ENCODE measurements at regions not wholly inside any gene's neighbourhood (a gene's known extent, or its start where the extent isn't known, plus 50 kb on each side); places are given as distances from the start of the nearest gene placed in this dataset.

DNA sequence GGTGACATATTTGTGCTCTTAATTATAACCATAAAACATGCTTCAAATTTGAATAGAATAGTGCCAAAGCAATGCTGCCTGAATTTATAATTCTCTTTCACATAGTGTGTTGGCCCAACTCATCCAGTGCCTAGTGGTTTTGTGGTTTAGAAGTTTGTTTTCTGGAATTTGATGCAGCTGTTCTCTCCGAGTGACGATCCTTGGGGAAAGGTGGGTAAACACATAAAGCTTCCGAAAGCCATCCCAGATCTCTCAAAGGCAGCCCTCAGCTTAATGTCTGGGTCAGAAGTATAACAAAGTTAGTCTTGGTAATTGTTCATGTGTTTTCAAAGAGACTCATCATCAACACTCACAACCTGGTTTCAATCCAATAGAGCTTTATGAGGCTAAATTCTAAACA lies 235.6 kb upstream of the CDH2 start:
- TF ChIP-seq, protein P1, sequence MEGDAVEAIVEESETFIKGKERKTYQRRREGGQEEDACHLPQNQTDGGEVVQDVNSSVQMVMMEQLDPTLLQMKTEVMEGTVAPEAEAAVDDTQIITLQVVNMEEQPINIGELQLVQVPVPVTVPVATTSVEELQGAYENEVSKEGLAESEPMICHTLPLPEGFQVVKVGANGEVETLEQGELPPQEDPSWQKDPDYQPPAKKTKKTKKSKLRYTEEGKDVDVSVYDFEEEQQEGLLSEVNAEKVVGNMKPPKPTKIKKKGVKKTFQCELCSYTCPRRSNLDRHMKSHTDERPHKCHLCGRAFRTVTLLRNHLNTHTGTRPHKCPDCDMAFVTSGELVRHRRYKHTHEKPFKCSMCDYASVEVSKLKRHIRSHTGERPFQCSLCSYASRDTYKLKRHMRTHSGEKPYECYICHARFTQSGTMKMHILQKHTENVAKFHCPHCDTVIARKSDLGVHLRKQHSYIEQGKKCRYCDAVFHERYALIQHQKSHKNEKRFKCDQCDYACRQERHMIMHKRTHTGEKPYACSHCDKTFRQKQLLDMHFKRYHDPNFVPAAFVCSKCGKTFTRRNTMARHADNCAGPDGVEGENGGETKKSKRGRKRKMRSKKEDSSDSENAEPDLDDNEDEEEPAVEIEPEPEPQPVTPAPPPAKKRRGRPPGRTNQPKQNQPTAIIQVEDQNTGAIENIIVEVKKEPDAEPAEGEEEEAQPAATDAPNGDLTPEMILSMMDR (conservative IDR thresholded peaks at IDR 0.05; ENCODE audit: low read depth, low read length), result no peak
- H3K4me3 ChIP-seq (ENCODE audit: low read depth, low read length), result no peak overlapping the region
- DNase-seq (ENCODE audit: low read depth), result no peak

DNA sequence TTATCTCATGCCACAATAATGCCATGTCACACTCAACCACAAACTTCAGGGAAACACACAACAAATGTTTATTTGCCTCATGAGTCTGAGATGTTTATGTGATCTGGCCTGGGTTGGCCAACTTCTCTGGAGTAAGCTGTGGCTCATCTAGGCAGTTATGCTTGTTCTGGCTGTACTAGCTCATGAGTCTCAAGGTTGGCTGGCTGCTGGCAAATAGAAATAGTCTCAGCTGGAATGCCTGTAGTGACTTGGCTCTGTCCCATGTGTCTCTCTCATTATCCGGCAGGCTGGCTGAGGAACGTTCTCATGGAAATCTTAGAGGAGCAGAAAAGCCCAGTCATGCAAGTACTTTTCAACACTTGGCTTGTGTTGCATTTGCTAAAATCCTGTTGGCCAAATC lies 234.9 kb upstream of the CDH2 start:
- H3K4me3 ChIP-seq (ENCODE audit: low read depth, low read length), result no peak overlapping the region
- no peak for DNase-seq (ENCODE audit: low read depth)
- TF ChIP-seq, protein P1 (conservative IDR thresholded peaks at IDR 0.05; ENCODE audit: low read depth, low read length), result no peak

DNA sequence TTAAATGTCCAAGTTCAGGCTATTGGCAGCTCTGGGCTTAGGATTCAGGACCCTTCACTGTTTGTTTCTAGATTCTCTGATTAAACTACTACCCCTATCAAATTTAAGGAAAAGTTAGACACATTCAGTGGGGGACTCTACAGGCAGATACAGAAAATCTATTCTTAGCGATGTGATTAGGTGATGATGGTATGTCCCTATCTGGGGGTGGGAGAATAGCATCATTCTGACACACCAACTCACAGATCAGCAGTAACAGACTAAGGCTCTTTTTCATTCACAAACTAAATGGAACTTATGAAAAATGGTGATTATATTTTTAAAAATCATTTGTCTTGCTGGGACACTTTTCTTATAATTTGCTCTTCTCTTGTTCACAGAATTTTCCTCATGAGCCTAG lies 232.9 kb upstream of the CDH2 start:
- TF ChIP-seq, protein P1 (conservative IDR thresholded peaks at IDR 0.05; ENCODE audit: low read depth, low read length), result no peak
- no peak overlapping the region for H3K4me3 ChIP-seq (ENCODE audit: low read depth, low read length)
- no peak for DNase-seq (ENCODE audit: low read depth)

DNA sequence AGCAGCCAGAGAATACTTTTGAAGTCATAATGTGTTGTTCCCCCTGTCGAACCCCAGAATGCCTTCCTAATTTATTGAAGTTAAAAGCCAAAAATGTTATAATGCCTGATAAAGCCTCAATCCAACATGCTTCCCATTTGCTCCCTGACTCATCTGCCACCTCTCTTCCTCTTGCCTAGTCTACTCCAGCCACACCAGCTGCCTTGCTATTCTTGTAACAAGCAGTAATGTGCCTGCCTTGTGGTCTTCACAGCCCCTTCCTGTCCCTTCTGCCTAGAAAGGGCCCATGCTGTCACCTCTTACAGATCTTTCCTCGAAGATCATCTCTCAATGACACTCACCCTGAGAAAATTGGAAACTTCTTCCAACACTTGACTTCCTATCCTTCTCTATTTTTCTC lies 231.6 kb upstream of the CDH2 start:
- TF ChIP-seq, protein P1 (conservative IDR thresholded peaks at IDR 0.05; ENCODE audit: low read depth, low read length), result no peak
- DNase-seq (ENCODE audit: low read depth), result no peak

DNA sequence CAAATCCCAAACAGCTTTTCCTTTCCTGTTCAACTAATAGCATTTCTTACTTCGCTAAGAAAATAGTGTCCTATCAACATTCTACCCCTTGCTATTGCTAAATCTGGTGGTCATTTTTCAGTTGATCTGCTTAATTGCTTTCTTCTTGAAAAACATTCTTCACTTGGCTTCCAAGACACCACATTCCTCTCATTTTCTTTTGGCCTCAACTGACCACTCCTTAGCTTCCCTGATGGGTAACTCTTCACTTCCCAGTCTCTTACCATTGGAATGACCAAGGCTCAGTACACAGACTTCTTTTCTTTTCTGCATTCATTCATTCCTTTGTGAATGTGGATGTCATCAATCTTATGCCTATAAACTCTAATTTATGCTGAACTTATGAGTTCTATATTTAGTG lies 230.8 kb upstream of the CDH2 start:
- no peak overlapping the region for H3K4me3 ChIP-seq (ENCODE audit: low read depth, low read length)
- TF ChIP-seq, protein P1 (conservative IDR thresholded peaks at IDR 0.05; ENCODE audit: low read depth, low read length), result no peak
- DNase-seq (ENCODE audit: low read depth), result no peak

More for the DNA sequence above, 231.6 kb upstream of the CDH2 start:
- H3K4me3 ChIP-seq (ENCODE audit: low read depth, low read length), result no peak overlapping the region

DNA sequence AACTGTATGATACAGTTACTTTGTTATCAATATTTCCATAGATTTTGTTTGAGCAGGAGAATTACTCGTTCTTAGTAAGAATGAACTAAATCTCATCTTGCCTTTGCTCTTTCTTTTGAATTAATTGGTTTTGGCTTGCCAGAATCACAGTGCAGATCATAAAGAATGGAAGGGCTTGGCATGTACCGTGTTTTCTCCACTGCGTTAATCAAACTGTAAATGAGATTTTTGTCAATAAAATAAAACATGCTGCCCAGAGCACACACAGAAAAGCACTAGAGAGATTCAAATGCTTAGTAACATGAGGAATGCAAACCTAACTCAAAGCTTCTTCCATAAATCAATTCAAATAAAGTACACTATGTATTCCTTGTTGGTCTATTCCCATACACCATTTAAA lies 229.6 kb upstream of the CDH2 start:
- TF ChIP-seq, protein P1 (conservative IDR thresholded peaks at IDR 0.05; ENCODE audit: low read depth, low read length), result no peak

DNA sequence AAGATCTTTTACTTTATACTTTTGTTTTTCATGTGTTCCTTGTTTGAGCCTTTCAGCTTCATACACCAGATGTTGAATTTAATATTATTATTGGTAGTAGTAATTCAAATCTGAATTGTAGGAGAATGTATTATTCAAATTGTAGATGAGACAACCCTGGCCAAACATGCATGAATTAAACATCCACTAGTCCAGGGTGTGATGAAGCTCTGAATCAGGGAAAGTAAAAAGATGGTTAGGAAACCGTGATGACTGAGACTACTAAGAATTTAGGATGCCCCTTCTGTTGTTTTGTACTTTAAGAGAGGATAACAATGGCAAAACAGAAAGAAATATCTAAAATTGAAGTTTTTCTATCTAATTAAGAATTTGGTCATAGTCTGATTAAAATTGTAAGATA lies 227.8 kb upstream of the CDH2 start:
- DNase-seq (ENCODE audit: low read depth), result no peak
- H3K4me3 ChIP-seq (ENCODE audit: low read depth, low read length), result no peak overlapping the region
- TF ChIP-seq, protein P1 (conservative IDR thresholded peaks at IDR 0.05; ENCODE audit: low read depth, low read length), result no peak

More for the DNA sequence above, 229.6 kb upstream of the CDH2 start:
- H3K4me3 ChIP-seq (ENCODE audit: low read depth, low read length), result no peak overlapping the region
- no peak for DNase-seq (ENCODE audit: low read depth)
